Peyer's patch (tissue), 4 donors: ENCODE measurements at regions not wholly inside any gene's neighbourhood (a gene's known extent, or its start where the extent isn't known, plus 50 kb on each side); places are given as distances from the start of the nearest gene placed in this dataset.

Source experiments
- DNase-seq, 3 donors: peaks; one replicate each; pipeline ENCODE4 v3.0.0-alpha.2; 2017 to 2019
- H3K27ac ChIP-seq, 4 donors: fragments of 200-600 bp; sonication (generic); one replicate each; pipeline ENCODE4 v1.5.1; 2016 to 2019
- H3K27me3 ChIP-seq, 2 donors: fragments of 200-600 bp; sonication (generic); one replicate each; pipeline ENCODE4 v1.5.1; 2019
- H3K36me3 ChIP-seq, 3 donors: fragments of 200-600 bp; sonication (generic); one replicate each; pipeline ENCODE4 v1.5.1; 2016 to 2019
- H3K4me1 ChIP-seq, 4 donors: fragments of 200-600 bp; sonication (generic); one replicate each; pipeline ENCODE4 v1.5.1; 2016 to 2019
- H3K4me3 ChIP-seq, 4 donors: fragments of 200-600 bp; sonication (generic); 1 replicate in 3 of 4; 2 replicates in 1 of 4; pipeline ENCODE4 v1.5.1; 2016 to 2019; ENCODE audit warnings: mild to moderate bottlenecking in 1 of 4
- H3K9me3 ChIP-seq, 4 donors: fragments of 200-600 bp; sonication (generic); one replicate each; pipeline ENCODE4 v1.5.1; 2016 to 2019; ENCODE audit warnings: mild to moderate bottlenecking in 1 of 4
- POLR2A ChIP-seq, 2 donors: fragments of 450-650 bp; IDR thresholded peaks; one replicate each; pipeline ENCODE4 v1.5.1; 2017; ENCODE audit warnings: antibody characterized with exemption in 2 of 2, mild to moderate bottlenecking in 2 of 2, moderate library complexity in 2 of 2
- TF ChIP-seq, protein P1 (sequence below), 6 experiments: fragments of 450-650 bp in 4 of 6; fragments of 200-600 bp in 2 of 6; sonication (generic) in 1 of 6; IDR thresholded peaks; one replicate each; pipeline ENCODE4 v1.5.1; 2017 to 2019; ENCODE audit warnings: antibody characterized with exemption in 6 of 6, mild to moderate bottlenecking in 3 of 6, moderate library complexity in 1 of 6

- DNase-seq, result peak in 1 of 3 donors; percentile 55
- H3K9me3 ChIP-seq, result no peaks in the 10 kb centered on the region
- no peaks in the 10 kb centered on the region for H3K36me3 ChIP-seq
- TF ChIP-seq POLR2A (IDR thresholded peaks at IDR 0.05), result no peak
- TF ChIP-seq, protein P1, sequence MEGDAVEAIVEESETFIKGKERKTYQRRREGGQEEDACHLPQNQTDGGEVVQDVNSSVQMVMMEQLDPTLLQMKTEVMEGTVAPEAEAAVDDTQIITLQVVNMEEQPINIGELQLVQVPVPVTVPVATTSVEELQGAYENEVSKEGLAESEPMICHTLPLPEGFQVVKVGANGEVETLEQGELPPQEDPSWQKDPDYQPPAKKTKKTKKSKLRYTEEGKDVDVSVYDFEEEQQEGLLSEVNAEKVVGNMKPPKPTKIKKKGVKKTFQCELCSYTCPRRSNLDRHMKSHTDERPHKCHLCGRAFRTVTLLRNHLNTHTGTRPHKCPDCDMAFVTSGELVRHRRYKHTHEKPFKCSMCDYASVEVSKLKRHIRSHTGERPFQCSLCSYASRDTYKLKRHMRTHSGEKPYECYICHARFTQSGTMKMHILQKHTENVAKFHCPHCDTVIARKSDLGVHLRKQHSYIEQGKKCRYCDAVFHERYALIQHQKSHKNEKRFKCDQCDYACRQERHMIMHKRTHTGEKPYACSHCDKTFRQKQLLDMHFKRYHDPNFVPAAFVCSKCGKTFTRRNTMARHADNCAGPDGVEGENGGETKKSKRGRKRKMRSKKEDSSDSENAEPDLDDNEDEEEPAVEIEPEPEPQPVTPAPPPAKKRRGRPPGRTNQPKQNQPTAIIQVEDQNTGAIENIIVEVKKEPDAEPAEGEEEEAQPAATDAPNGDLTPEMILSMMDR (IDR thresholded peaks at IDR 0.05), result no peak
- H3K27me3 ChIP-seq, result no peaks in the 10 kb centered on the region
- H3K4me1 ChIP-seq, result no peaks in the 10 kb centered on the region
- no peak overlapping the region for H3K27ac ChIP-seq
- no peak overlapping the region for H3K4me3 ChIP-seq
Observed at GRCh38 chr18:45548614-45549013, 66.7 kb upstream of the SLC14A2 start.

- no peak overlapping the region for H3K4me3 ChIP-seq
- no peaks in the 10 kb centered on the region for H3K27me3 ChIP-seq
- no peak overlapping the region for H3K27ac ChIP-seq
- no peaks in the 10 kb centered on the region for H3K36me3 ChIP-seq
- no peaks in the 10 kb centered on the region for H3K9me3 ChIP-seq
- H3K4me1 ChIP-seq, result no peaks in the 10 kb centered on the region
- TF ChIP-seq, protein P1 (IDR thresholded peaks at IDR 0.05), result no peak
- TF ChIP-seq POLR2A (IDR thresholded peaks at IDR 0.05), result no peak
- no peak for DNase-seq
Observed at GRCh38 chr18:45549290-45549689, 66.0 kb upstream of the SLC14A2 start.

GRCh38 chr18:45551142-45551815, 64.0 kb upstream of the SLC14A2 start:
- no peak for DNase-seq
- TF ChIP-seq POLR2A (IDR thresholded peaks at IDR 0.05), result no peak
- TF ChIP-seq, protein P1 (IDR thresholded peaks at IDR 0.05), result no peak
- no peaks in the 10 kb centered on the region for H3K27me3 ChIP-seq
- H3K27ac ChIP-seq, result no peak overlapping the region
- no peaks in the 10 kb centered on the region for H3K36me3 ChIP-seq
- H3K4me1 ChIP-seq, result no peaks in the 10 kb centered on the region
- no peaks in the 10 kb centered on the region for H3K9me3 ChIP-seq
- H3K4me3 ChIP-seq, result no peak overlapping the region

DNA sequence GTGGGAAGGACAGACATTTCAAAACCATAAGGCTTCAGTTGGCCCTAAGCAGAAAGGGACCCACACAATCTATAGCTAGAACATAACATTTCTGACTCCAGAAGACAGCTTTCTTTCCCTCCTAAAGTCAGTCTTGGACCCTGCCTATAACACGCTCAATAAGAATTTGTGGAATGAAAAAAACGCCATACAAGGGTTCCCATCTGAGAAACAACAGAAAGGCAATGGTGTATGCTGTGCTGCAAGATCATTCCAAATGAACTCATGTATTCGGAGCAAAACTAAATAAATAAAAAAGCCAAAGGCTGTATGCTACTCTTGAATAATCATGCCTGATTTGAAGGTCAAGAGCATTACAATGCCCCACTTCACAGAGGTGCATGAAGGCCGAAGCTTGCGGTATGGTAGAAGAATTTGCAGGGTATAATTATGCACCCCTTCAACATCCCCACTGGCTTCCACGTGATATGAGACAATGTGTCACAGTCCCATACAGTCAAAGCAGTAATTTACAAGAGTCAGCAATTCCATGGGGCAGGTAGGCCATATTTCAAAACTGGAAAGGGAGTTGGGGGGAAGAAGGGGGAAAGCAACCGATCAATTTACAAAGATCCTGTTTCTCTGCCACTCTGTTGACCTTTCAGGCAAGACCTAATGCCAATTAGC, 61.4 kb upstream of the SLC14A2 start:
- TF ChIP-seq POLR2A (IDR thresholded peaks at IDR 0.05), result no peak
- TF ChIP-seq, protein P1 (IDR thresholded peaks at IDR 0.05), result no peak
- H3K4me1 ChIP-seq, result no peaks in the 10 kb centered on the region
- H3K27me3 ChIP-seq, result no peaks in the 10 kb centered on the region
- no peak for DNase-seq
- no peak overlapping the region for H3K4me3 ChIP-seq
- no peaks in the 10 kb centered on the region for H3K9me3 ChIP-seq
- no peaks in the 10 kb centered on the region for H3K36me3 ChIP-seq
- no peak overlapping the region for H3K27ac ChIP-seq

DNA sequence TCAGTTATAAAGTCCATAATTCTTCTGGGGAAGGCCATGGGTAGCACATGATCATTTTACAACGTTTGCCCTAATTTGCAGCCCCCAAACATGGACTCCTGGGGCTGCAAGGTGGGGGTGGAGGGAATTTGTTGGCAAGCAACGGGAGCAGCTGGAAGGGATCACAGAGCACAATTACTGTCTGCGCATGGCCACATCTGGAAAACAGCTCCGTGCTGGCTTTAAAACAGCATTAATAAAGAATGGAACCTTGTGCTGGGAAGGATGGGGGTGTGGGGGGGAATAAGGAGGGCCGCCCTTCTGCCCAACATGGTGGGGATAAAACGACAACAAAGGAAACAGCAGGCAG, 60.9 kb upstream of the SLC14A2 start:
- H3K27ac ChIP-seq, result no peak overlapping the region
- H3K4me1 ChIP-seq, result no peaks in the 10 kb centered on the region
- no peaks in the 10 kb centered on the region for H3K36me3 ChIP-seq
- H3K4me3 ChIP-seq, result no peak overlapping the region
- H3K9me3 ChIP-seq, result no peaks in the 10 kb centered on the region
- DNase-seq, result no peak
- H3K27me3 ChIP-seq, result no peaks in the 10 kb centered on the region
- no peak for TF ChIP-seq POLR2A (IDR thresholded peaks at IDR 0.05)
- TF ChIP-seq, protein P1 (IDR thresholded peaks at IDR 0.05), result no peak
